ENCODE measurements at regions not wholly inside any gene's neighbourhood (a gene's known extent, or its start where the extent isn't known, plus 50 kb on each side); places are given as distances from the start of the nearest gene placed in this dataset.

GRCh38 chr2:192381082-192381481 lies 186.3 kb upstream of the TMEFF2 start:
- TF ChIP-seq POLR2A (IDR thresholded peaks at IDR 0.05) (no peak), EP300 (IDR thresholded peaks at IDR 0.05) (no peak), POLR2AphosphoS5 (IDR thresholded peaks at IDR 0.05) (no peak)
- TF ChIP-seq, protein P1, sequence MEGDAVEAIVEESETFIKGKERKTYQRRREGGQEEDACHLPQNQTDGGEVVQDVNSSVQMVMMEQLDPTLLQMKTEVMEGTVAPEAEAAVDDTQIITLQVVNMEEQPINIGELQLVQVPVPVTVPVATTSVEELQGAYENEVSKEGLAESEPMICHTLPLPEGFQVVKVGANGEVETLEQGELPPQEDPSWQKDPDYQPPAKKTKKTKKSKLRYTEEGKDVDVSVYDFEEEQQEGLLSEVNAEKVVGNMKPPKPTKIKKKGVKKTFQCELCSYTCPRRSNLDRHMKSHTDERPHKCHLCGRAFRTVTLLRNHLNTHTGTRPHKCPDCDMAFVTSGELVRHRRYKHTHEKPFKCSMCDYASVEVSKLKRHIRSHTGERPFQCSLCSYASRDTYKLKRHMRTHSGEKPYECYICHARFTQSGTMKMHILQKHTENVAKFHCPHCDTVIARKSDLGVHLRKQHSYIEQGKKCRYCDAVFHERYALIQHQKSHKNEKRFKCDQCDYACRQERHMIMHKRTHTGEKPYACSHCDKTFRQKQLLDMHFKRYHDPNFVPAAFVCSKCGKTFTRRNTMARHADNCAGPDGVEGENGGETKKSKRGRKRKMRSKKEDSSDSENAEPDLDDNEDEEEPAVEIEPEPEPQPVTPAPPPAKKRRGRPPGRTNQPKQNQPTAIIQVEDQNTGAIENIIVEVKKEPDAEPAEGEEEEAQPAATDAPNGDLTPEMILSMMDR (IDR thresholded peaks at IDR 0.05) = no peak

Measured in sigmoid colon (tissue), 4 donors.